HepG2 (cell line): ENCODE measurements at regions not wholly inside any gene's neighbourhood (a gene's known extent, or its start where the extent isn't known, plus 50 kb on each side); places are given as distances from the start of the nearest gene placed in this dataset.

Experiments
- ATF7 ChIP-seq, 2 experiments: fragments of 450-650 bp in 1 of 2; sonication (generic) in 1 of 2; formaldehyde crosslinking in 1 of 2; IDR thresholded peaks; 2 replicates each; pipeline versions ENCODE4 v1.4.0 to v1.6.1; 2016 to 2020; ENCODE audit warnings: antibody characterized with exemption in 1 of 2, mild to moderate bottlenecking in 1 of 2, missing genetic modification reagents in 1 of 2
- CTCF ChIP-seq: sonication (generic); formaldehyde crosslinking; IDR thresholded peaks from 2 replicates; pipeline ENCODE4 v1.5.0; 2020; ENCODE audit warnings: mild to moderate bottlenecking, missing genetic modification reagents, moderate library complexity
- ELK4 ChIP-seq: sonication (generic); formaldehyde crosslinking; IDR thresholded peaks from 2 replicates; pipeline ENCODE4 v1.9.0; 2021; ENCODE audit warnings: missing genetic modification reagents, borderline replicate concordance
- FOSL1 ChIP-seq: sonication (generic); formaldehyde crosslinking; IDR thresholded peaks from 2 replicates; pipeline ENCODE4 v1.9.0; 2021; ENCODE audit warnings: missing genetic modification reagents, borderline replicate concordance
- IRF2 ChIP-seq: IDR thresholded peaks from 2 replicates; pipeline ENCODE4 v1.6.1; 2018; ENCODE audit warnings: missing genetic modification reagents, missing compliant biosample characterization
- KMT2B ChIP-seq: IDR thresholded peaks from 2 replicates; pipeline ENCODE4 v1.6.1; 2016; ENCODE audit warnings: missing genetic modification reagents, missing compliant biosample characterization
- LCORL ChIP-seq, 2 experiments: fragments of 450-650 bp in 1 of 2; sonication (generic) in 1 of 2; formaldehyde crosslinking in 1 of 2; IDR thresholded peaks; 2 replicates each; pipeline versions ENCODE4 v1.5.0 to v1.6.1; 2017 to 2020; ENCODE audit warnings: antibody characterized with exemption in 1 of 2, missing genetic modification reagents in 1 of 2
- MED8 ChIP-seq: sonication (generic); formaldehyde crosslinking; IDR thresholded peaks from 2 replicates; pipeline ENCODE4 v1.8.1; 2023; ENCODE audit warnings: mild to moderate bottlenecking, missing genetic modification reagents; ENCODE audit not compliant: insufficient replicate concordance
- POLR2A ChIP-seq, 2 experiments: IDR thresholded peaks; 2 replicates each; pipeline ENCODE4 v1.6.1; 2011; ENCODE audit warnings: low read depth in 2 of 2, low read length in 2 of 2, mild to moderate bottlenecking in 1 of 2, moderate library complexity in 1 of 2; ENCODE audit not compliant: insufficient read depth in 1 of 2
- SP1 ChIP-seq, 2 experiments: fragments of 450-650 bp in 1 of 2; sonication (generic) in 1 of 2; formaldehyde crosslinking in 1 of 2; IDR thresholded peaks; 2 replicates each; pipeline versions ENCODE4 v1.4.0 to v1.6.1; 2016 to 2020; ENCODE audit warnings: missing genetic modification reagents in 1 of 2
- ZNF556 ChIP-seq: sonication (generic); formaldehyde crosslinking; IDR thresholded peaks from 2 replicates; pipeline ENCODE4 v1.4.0; 2020; ENCODE audit warnings: mild to moderate bottlenecking, missing genetic modification reagents, borderline replicate concordance
- TF ChIP-seq, protein P1 (sequence below): IDR thresholded peaks from 2 replicates; pipeline ENCODE4 v1.4.0; 2020; ENCODE audit warnings: mild to moderate bottlenecking, missing genetic modification reagents
- TF ChIP-seq, protein P2 (sequence below): sonication (generic); formaldehyde crosslinking; IDR thresholded peaks from 2 replicates; pipeline ENCODE4 v1.4.0; 2020; ENCODE audit warnings: missing genetic modification reagents
- TF ChIP-seq, protein P3 (sequence below), 2 experiments: sonication (generic) in 1 of 2; formaldehyde crosslinking in 1 of 2; IDR thresholded peaks; 2 replicates each; pipeline versions ENCODE4 v1.4.0 to v1.6.1; 2018 to 2020; ENCODE audit warnings: missing genetic modification reagents in 2 of 2, borderline replicate concordance in 1 of 2, low read depth in 1 of 2, mild to moderate bottlenecking in 1 of 2, missing biosample characterization in 1 of 2

DNA sequence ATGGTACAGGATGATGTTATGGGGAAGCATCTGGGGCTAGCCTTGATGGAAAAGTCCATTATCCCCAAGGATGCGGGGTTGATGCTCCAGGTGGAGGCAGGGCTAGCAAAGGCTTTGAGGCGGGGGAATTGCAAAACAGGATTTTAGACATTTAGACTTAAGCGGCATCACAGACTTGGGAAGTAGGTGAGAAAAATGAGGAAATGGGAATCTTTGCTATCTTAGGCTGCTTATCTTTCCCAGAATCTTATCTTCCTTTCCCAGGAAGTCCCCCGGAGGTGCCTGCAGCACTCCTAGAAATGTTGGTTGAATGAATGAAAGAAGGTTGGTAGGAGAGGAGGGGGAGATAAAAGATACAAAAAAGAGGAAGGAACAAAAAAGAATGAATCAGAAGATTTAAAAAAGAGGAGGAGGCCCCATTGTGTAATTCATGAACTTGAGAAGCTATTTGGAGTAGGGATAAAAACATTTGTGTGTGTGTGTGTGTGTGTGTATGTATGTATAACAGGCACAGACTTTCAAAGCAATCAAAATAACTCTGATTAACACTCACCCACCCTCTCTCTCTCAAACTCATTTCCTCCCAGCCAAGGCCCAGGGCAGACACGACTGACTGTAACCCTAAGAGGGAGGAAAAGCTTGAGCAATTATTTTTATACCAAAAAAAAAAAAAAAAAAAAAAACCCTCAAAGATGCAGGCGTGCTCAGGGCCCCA is 62.5 kb upstream of the TBX3 start:
- TF ChIP-seq LCORL (IDR thresholded peaks at IDR 0.05) (no peak), LCORL (CRISPR knock-in tag; IDR thresholded peaks at IDR 0.05) (no peak), CTCF (no peak), POLR2A (IDR thresholded peaks at IDR 0.05; ENCODE audit: insufficient read depth in 1 of 2, low read depth in 2 of 2, low read length in 2 of 2) (no peak), SP1 (IDR thresholded peaks at IDR 0.05) (no peak), SP1 (CRISPR knock-in tag; IDR thresholded peaks at IDR 0.05) (no peak), ELK4 (CRISPR knock-in tag) (no peak), ZNF556 (CRISPR knock-in tag) (no peak), KMT2B (CRISPR knock-in tag) (no peak), MED8 (CRISPR knock-in tag) (no peak), ATF7 (IDR thresholded peaks at IDR 0.05) (no peak), ATF7 (CRISPR knock-in tag; IDR thresholded peaks at IDR 0.05) (no peak), IRF2 (CRISPR knock-in tag) (no peak), FOSL1 (CRISPR knock-in tag) (no peak)
- TF ChIP-seq, protein P1, sequence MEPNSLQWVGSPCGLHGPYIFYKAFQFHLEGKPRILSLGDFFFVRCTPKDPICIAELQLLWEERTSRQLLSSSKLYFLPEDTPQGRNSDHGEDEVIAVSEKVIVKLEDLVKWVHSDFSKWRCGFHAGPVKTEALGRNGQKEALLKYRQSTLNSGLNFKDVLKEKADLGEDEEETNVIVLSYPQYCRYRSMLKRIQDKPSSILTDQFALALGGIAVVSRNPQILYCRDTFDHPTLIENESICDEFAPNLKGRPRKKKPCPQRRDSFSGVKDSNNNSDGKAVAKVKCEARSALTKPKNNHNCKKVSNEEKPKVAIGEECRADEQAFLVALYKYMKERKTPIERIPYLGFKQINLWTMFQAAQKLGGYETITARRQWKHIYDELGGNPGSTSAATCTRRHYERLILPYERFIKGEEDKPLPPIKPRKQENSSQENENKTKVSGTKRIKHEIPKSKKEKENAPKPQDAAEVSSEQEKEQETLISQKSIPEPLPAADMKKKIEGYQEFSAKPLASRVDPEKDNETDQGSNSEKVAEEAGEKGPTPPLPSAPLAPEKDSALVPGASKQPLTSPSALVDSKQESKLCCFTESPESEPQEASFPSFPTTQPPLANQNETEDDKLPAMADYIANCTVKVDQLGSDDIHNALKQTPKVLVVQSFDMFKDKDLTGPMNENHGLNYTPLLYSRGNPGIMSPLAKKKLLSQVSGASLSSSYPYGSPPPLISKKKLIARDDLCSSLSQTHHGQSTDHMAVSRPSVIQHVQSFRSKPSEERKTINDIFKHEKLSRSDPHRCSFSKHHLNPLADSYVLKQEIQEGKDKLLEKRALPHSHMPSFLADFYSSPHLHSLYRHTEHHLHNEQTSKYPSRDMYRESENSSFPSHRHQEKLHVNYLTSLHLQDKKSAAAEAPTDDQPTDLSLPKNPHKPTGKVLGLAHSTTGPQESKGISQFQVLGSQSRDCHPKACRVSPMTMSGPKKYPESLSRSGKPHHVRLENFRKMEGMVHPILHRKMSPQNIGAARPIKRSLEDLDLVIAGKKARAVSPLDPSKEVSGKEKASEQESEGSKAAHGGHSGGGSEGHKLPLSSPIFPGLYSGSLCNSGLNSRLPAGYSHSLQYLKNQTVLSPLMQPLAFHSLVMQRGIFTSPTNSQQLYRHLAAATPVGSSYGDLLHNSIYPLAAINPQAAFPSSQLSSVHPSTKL (CRISPR knock-in tag) = no peak
- TF ChIP-seq, protein P2, sequence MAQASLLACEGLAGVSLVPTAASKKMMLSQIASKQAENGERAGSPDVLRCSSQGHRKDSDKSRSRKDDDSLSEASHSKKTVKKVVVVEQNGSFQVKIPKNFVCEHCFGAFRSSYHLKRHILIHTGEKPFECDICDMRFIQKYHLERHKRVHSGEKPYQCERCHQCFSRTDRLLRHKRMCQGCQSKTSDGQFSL (CRISPR knock-in tag) = no peak
- TF ChIP-seq, protein P3, sequence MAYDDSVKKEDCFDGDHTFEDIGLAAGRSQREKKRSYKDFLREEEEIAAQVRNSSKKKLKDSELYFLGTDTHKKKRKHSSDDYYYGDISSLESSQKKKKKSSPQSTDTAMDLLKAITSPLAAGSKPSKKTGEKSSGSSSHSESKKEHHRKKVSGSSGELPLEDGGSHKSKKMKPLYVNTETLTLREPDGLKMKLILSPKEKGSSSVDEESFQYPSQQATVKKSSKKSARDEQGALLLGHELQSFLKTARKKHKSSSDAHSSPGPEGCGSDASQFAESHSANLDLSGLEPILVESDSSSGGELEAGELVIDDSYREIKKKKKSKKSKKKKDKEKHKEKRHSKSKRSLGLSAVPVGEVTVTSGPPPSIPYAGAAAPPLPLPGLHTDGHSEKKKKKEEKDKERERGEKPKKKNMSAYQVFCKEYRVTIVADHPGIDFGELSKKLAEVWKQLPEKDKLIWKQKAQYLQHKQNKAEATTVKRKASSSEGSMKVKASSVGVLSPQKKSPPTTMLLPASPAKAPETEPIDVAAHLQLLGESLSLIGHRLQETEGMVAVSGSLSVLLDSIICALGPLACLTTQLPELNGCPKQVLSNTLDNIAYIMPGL (CRISPR knock-in tag; IDR thresholded peaks at IDR 0.05; ENCODE audit: borderline replicate concordance in 1 of 2, low read depth in 1 of 2) = no peak
